ENCODE measurements at regions not wholly inside any gene's neighbourhood (a gene's known extent, or its start where the extent isn't known, plus 50 kb on each side); places are given as distances from the start of the nearest gene placed in this dataset.

GRCh38 chr22:44615602-44616180 is 86.3 kb upstream of the PRR5 start:
- H3K27ac ChIP-seq (replicated peaks) = no peak overlapping the region
- H3K27me3 ChIP-seq (ENCODE audit: insufficient read depth, poor library complexity, severe bottlenecking) = no peaks in the 10 kb centered on the region
- TF ChIP-seq REST (IDR thresholded peaks at IDR 0.05; ENCODE audit: insufficient replicate concordance, low read depth) (no peak), POLR2AphosphoS5 (IDR thresholded peaks at IDR 0.05; ENCODE audit: low read depth) (no peak), GABPA (IDR thresholded peaks at IDR 0.05; ENCODE audit: low read depth) (no peak), CTCF (IDR thresholded peaks at IDR 0.05; ENCODE audit: insufficient read depth, low read length) (no peak), SPI1 (IDR thresholded peaks at IDR 0.05; ENCODE audit: borderline replicate concordance, low read depth) (no peak)
- no peak overlapping the region for H3K4me3 ChIP-seq (replicated peaks; ENCODE audit: insufficient read depth, low read length)
- no peak for DNase-seq (ENCODE audit: low read depth in 1 of 2, low spot score in 1 of 2)

- no peak for DNase-seq (ENCODE audit: low read depth in 1 of 2, low spot score in 1 of 2)
- H3K4me3 ChIP-seq (replicated peaks; ENCODE audit: insufficient read depth, low read length) = no peak overlapping the region
- TF ChIP-seq POLR2AphosphoS5 (IDR thresholded peaks at IDR 0.05; ENCODE audit: low read depth) = no peak
- no peak for TF ChIP-seq SPI1 (IDR thresholded peaks at IDR 0.05; ENCODE audit: borderline replicate concordance, low read depth)
- TF ChIP-seq GABPA (IDR thresholded peaks at IDR 0.05; ENCODE audit: low read depth) = no peak
- TF ChIP-seq REST (IDR thresholded peaks at IDR 0.05; ENCODE audit: insufficient replicate concordance, low read depth) = no peak
- TF ChIP-seq CTCF (IDR thresholded peaks at IDR 0.05; ENCODE audit: insufficient read depth, low read length) = no peak
- H3K27me3 ChIP-seq (ENCODE audit: insufficient read depth, poor library complexity, severe bottlenecking) = no peaks in the 10 kb centered on the region
- no peak overlapping the region for H3K27ac ChIP-seq (replicated peaks)
Observed at GRCh38 chr22:44615146-44615545, 86.9 kb upstream of the PRR5 start.

GRCh38 chr22:44613196-44613595 is 88.8 kb upstream of the PRR5 start:
- Histone ChIP-seq H3K27me3 (ENCODE audit: insufficient read depth, poor library complexity, severe bottlenecking) (no peaks in the 10 kb centered on the region), H3K4me3 (replicated peaks; ENCODE audit: insufficient read depth, low read length) (no peak overlapping the region), H3K27ac (replicated peaks) (no peak overlapping the region)
- DNase-seq (ENCODE audit: low read depth in 1 of 2, low spot score in 1 of 2) = no peak
- TF ChIP-seq CTCF (IDR thresholded peaks at IDR 0.05; ENCODE audit: insufficient read depth, low read length) (no peak), REST (IDR thresholded peaks at IDR 0.05; ENCODE audit: insufficient replicate concordance, low read depth) (no peak), POLR2AphosphoS5 (IDR thresholded peaks at IDR 0.05; ENCODE audit: low read depth) (no peak), SPI1 (IDR thresholded peaks at IDR 0.05; ENCODE audit: borderline replicate concordance, low read depth) (no peak), GABPA (IDR thresholded peaks at IDR 0.05; ENCODE audit: low read depth) (no peak)

Data from HL-60 (cell line).